Endodermal cell (in vitro differentiated cells): ENCODE measurements at regions not wholly inside any gene's neighbourhood (a gene's known extent, or its start where the extent isn't known, plus 50 kb on each side); places are given as distances from the start of the nearest gene placed in this dataset.

Source experiments
- DNase-seq: peaks from one replicate; pipeline ENCODE4 v3.0.0-alpha.2; 2017
- H3K27ac ChIP-seq: 2 replicates; pipeline ENCODE4 v1.5.1; 2013; ENCODE audit warnings: mild to moderate bottlenecking, low read depth, low read length, moderate library complexity
- H3K27me3 ChIP-seq: 2 replicates; pipeline ENCODE4 v1.6.1; 2013; ENCODE audit warnings: mild to moderate bottlenecking, low read length, moderate library complexity; ENCODE audit not compliant: insufficient read depth, control insufficient read depth, poor library complexity, severe bottlenecking
- H3K36me3 ChIP-seq: 2 replicates; pipeline ENCODE4 v1.7.0; 2013; ENCODE audit warnings: mild to moderate bottlenecking, low read length, moderate library complexity; ENCODE audit not compliant: control insufficient read depth, insufficient read depth
- H3K4me1 ChIP-seq: one replicate; pipeline ENCODE4 v1.7.0; 2013; ENCODE audit warnings: low read length; ENCODE audit not compliant: control insufficient read depth, insufficient read depth
- H3K4me3 ChIP-seq: 2 replicates; pipeline ENCODE4 v1.5.1; 2013; ENCODE audit warnings: mild to moderate bottlenecking, low read length, moderate library complexity
- H3K9ac ChIP-seq: 2 replicates; pipeline ENCODE4 v1.6.1; 2013; ENCODE audit warnings: mild to moderate bottlenecking, low read length, moderate library complexity; ENCODE audit not compliant: poor library complexity, severe bottlenecking; ENCODE audit errors: extremely low read depth
- H3K9me3 ChIP-seq: 2 replicates; pipeline ENCODE4 v1.6.1; 2013; ENCODE audit warnings: mild to moderate bottlenecking, low read length, moderate library complexity; ENCODE audit not compliant: control insufficient read depth
- H3K27ac Mint-ChIP-seq: 2 replicates; pipeline ENCODE4 v1.8.0; 2020; ENCODE audit warnings: mixed read lengths
- H3K27me3 Mint-ChIP-seq: 2 replicates; pipeline ENCODE4 v1.8.0; 2021; ENCODE audit warnings: mild to moderate bottlenecking, mixed read lengths; ENCODE audit not compliant: insufficient read depth
- H3K36me3 Mint-ChIP-seq: 2 replicates; pipeline ENCODE4 v1.8.0; 2020; ENCODE audit warnings: low read depth, mixed read lengths
- H3K4me1 Mint-ChIP-seq: 2 replicates; pipeline ENCODE4 v1.8.0; 2020; ENCODE audit warnings: mixed read lengths
- H3K4me3 Mint-ChIP-seq: 2 replicates; pipeline ENCODE4 v1.8.0; 2020; ENCODE audit warnings: mild to moderate bottlenecking, moderate library complexity, mixed read lengths
- H3K9me3 Mint-ChIP-seq: 2 replicates; pipeline ENCODE4 v1.8.0; 2020; ENCODE audit warnings: mild to moderate bottlenecking, mixed read lengths
- CTCF ChIP-seq: fragments of 200-600 bp; sonication (generic); conservative IDR thresholded peaks from 2 replicates; pipeline ENCODE4 v1.5.0; 2021; ENCODE audit warnings: antibody characterized with exemption, mild to moderate bottlenecking
- WGBS, 2 experiments: methylation state at CpG; one replicate each; pipeline versions ENCODE4 v1.1.5 to v1.1.7; 2013; ENCODE audit warnings: missing lambda C conversion rate in 2 of 2, mixed read lengths in 1 of 2; ENCODE audit not compliant: insufficient coverage in 1 of 2, insufficient read length in 1 of 2; 5-methylcytosine and 5-hydroxymethylcytosine counted together

DNA sequence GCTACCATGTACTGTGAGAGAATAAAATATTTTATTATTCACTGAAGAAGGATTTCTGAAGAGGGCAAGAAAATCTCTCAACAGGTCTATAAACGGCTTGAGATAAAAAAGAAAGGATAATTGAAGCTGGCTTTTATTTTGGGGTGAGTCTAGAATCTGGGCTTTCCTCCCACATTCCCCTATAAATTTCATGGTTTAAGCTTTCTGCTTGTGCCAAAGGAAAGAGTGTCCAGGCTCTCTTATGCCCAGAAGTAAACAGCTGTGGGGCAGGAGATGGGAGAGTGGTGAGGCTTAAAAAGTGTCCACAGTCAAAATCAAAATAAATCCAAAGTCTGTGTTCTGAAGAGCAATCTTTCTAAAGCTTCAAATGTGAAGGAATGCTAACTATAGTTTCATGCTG is 942.2 kb upstream of the MIR17HG start:
- no peak overlapping the region for H3K4me3 ChIP-seq
- H3K4me3 Mint-ChIP-seq = no peak overlapping the region
- peaks cover 12% of the 10 kb centered on the region for H3K9me3 Mint-ChIP-seq

GRCh38 chr13:90412980-90413379 is 934.5 kb upstream of the MIR17HG start:
- Mint-ChIP-seq H3K36me3 (no peaks in the 10 kb centered on the region), H3K9me3 (no peaks in the 10 kb centered on the region), H3K27me3 (no peaks in the 10 kb centered on the region), H3K4me3 (no peak overlapping the region), H3K27ac (no peak overlapping the region), H3K4me1 (peaks cover 13% of the 10 kb centered on the region)
- Histone ChIP-seq H3K36me3 (no peaks in the 10 kb centered on the region), H3K4me1 (no peaks in the 10 kb centered on the region), H3K4me3 (no peak overlapping the region), H3K27me3 (no peaks in the 10 kb centered on the region), H3K27ac (no peak overlapping the region), H3K9me3 (no peaks in the 10 kb centered on the region), H3K9ac (no peak overlapping the region)
- TF ChIP-seq CTCF = no peak
- no peak for DNase-seq
- 94 to 100% methylated on average over 2 of the region's 2 CpGs for WGBS, 2 experiments

More for the DNA sequence above, 942.2 kb upstream of the MIR17HG start:
- peaks cover 14% of the 10 kb centered on the region for H3K4me1 Mint-ChIP-seq
- no peak overlapping the region for H3K27ac Mint-ChIP-seq
- Histone ChIP-seq H3K27me3 (no peaks in the 10 kb centered on the region), H3K9ac (no peak overlapping the region), H3K9me3 (peaks cover 4% of the 10 kb centered on the region), H3K27ac (no peak overlapping the region), H3K36me3 (no peaks in the 10 kb centered on the region), H3K4me1 (no peaks in the 10 kb centered on the region)
- TF ChIP-seq CTCF = no peak
- 85% methylated on average over 1 of the region's 1 CpG; no CpG with 5 or more reads in 1 of the 2 experiments for WGBS, 2 experiments
- H3K27me3 Mint-ChIP-seq = no peaks in the 10 kb centered on the region
- peaks cover under 1% of the 10 kb centered on the region for H3K36me3 Mint-ChIP-seq
- no peak for DNase-seq

GRCh38 chr13:90413548-90413947 is 933.9 kb upstream of the MIR17HG start:
- Histone ChIP-seq H3K27ac (no peak overlapping the region), H3K9ac (no peak overlapping the region), H3K4me3 (no peak overlapping the region), H3K36me3 (no peaks in the 10 kb centered on the region), H3K27me3 (no peaks in the 10 kb centered on the region), H3K4me1 (no peaks in the 10 kb centered on the region), H3K9me3 (no peaks in the 10 kb centered on the region)
- no peak for TF ChIP-seq CTCF
- no peaks in the 10 kb centered on the region for H3K36me3 Mint-ChIP-seq
- H3K27ac Mint-ChIP-seq = no peak overlapping the region
- H3K4me1 Mint-ChIP-seq = peaks cover 13% of the 10 kb centered on the region
- DNase-seq = no peak
- H3K9me3 Mint-ChIP-seq = no peaks in the 10 kb centered on the region
- H3K27me3 Mint-ChIP-seq = no peaks in the 10 kb centered on the region
- H3K4me3 Mint-ChIP-seq = no peak overlapping the region
- WGBS, 2 experiments = no CpG with 5 or more reads among the region's 1 CpG
